ENCODE measurements at regions not wholly inside any gene's neighbourhood (a gene's known extent, or its start where the extent isn't known, plus 50 kb on each side); places are given as distances from the start of the nearest gene placed in this dataset.

GRCh38 chr4:3832536-3833220, 66.5 kb downstream of the ADRA2C start:
- TF ChIP-seq CTCF (IDR thresholded peaks at IDR 0.05 in 8 of 11, conservative IDR thresholded peaks at IDR 0.05 in 3 of 11), result no peak
- no peak for TF ChIP-seq POLR2A (IDR thresholded peaks at IDR 0.05)

Measured in spleen (tissue), 7 donors.